ENCODE measurements at regions not wholly inside any gene's neighbourhood (a gene's known extent, or its start where the extent isn't known, plus 50 kb on each side); places are given as distances from the start of the nearest gene placed in this dataset.

- DNase-seq (ENCODE audit: low read depth in 4 of 4, low spot score in 3 of 4), result no peak
These were observed 566.2 kb downstream of the BNC2 start for GRCh38 chr9:16304301-16304700.

- DNase-seq (ENCODE audit: low read depth in 4 of 4, low spot score in 3 of 4), result no peak
These were observed 563.9 kb downstream of the BNC2 start for GRCh38 chr9:16306586-16306985.

GRCh38 chr9:16307626-16308195, 562.8 kb downstream of the BNC2 start:
- no peak for DNase-seq (ENCODE audit: low read depth in 4 of 4, low spot score in 3 of 4)

- DNase-seq (ENCODE audit: low read depth in 4 of 4, low spot score in 3 of 4), result no peak
These were observed 561.8 kb downstream of the BNC2 start for GRCh38 chr9:16308645-16309044.

- no peak for DNase-seq (ENCODE audit: low read depth in 4 of 4, low spot score in 3 of 4)
These were observed 561.4 kb downstream of the BNC2 start for GRCh38 chr9:16309082-16309468.

- DNase-seq (ENCODE audit: low read depth in 4 of 4, low spot score in 3 of 4), result peak in 2 of 4 donors; percentile 37 to 47
These were observed 560.8 kb downstream of the BNC2 start for GRCh38 chr9:16309469-16310271.

- peak in 1 of 4 donors; percentile 47 for DNase-seq (ENCODE audit: low read depth in 4 of 4, low spot score in 3 of 4)
These were observed 560.0 kb downstream of the BNC2 start for GRCh38 chr9:16310278-16311110.

GRCh38 chr9:16312116-16312515, 558.4 kb downstream of the BNC2 start:
- DNase-seq (ENCODE audit: low read depth in 4 of 4, low spot score in 3 of 4), result no peak

GRCh38 chr9:16312962-16313546, 557.4 kb downstream of the BNC2 start:
- no peak for DNase-seq (ENCODE audit: low read depth in 4 of 4, low spot score in 3 of 4)

GRCh38 chr9:16314476-16314875, 556.0 kb downstream of the BNC2 start:
- DNase-seq (ENCODE audit: low read depth in 4 of 4, low spot score in 3 of 4), result no peak

GRCh38 chr9:16315720-16316119, 554.8 kb downstream of the BNC2 start:
- no peak for DNase-seq (ENCODE audit: low read depth in 4 of 4, low spot score in 3 of 4)

GRCh38 chr9:16316456-16316855, 554.0 kb downstream of the BNC2 start:
- DNase-seq (ENCODE audit: low read depth in 4 of 4, low spot score in 3 of 4), result no peak

- no peak for DNase-seq (ENCODE audit: low read depth in 4 of 4, low spot score in 3 of 4)
These were observed 553.3 kb downstream of the BNC2 start for GRCh38 chr9:16316911-16317817.

GRCh38 chr9:16318516-16319060, 551.9 kb downstream of the BNC2 start:
- DNase-seq (ENCODE audit: low read depth in 4 of 4, low spot score in 3 of 4), result no peak

GRCh38 chr9:16319646-16320045, 550.8 kb downstream of the BNC2 start:
- no peak for DNase-seq (ENCODE audit: low read depth in 4 of 4, low spot score in 3 of 4)

GRCh38 chr9:16320338-16320902, 550.0 kb downstream of the BNC2 start:
- DNase-seq (ENCODE audit: low read depth in 4 of 4, low spot score in 3 of 4), result no peak

GRCh38 chr9:16321461-16322119, 548.9 kb downstream of the BNC2 start:
- no peak for DNase-seq (ENCODE audit: low read depth in 4 of 4, low spot score in 3 of 4)

- no peak for DNase-seq (ENCODE audit: low read depth in 4 of 4, low spot score in 3 of 4)
These were observed 547.6 kb downstream of the BNC2 start for GRCh38 chr9:16322849-16323248.

GRCh38 chr9:16325966-16326365, 544.5 kb downstream of the BNC2 start:
- no peak for DNase-seq (ENCODE audit: low read depth in 4 of 4, low spot score in 3 of 4)

Measured in left renal pelvis (tissue), 4 donors.